HepG2 (cell line): ENCODE measurements at regions not wholly inside any gene's neighbourhood (a gene's known extent, or its start where the extent isn't known, plus 50 kb on each side); places are given as distances from the start of the nearest gene placed in this dataset.

Experiments
- ATAC-seq: fragments of 200-7000 bp; cut with Tn5 transposase; 3 replicates; pipeline ENCODE4 v1.9.1; 2020; ENCODE audit warnings: mild to moderate bottlenecking, moderate library complexity
- BruUV-seq: library from RNA; stranded (reverse); fragments of 400-500 nt; replicated peaks from 2 replicates; lab custom pipeline; 2021; lab: Mats Ljungman, UMichigan
- CTCF ChIA-PET: fragments of 300-600 bp; formaldehyde crosslinking; extraction: SDS; loops from one replicate; lab custom pipeline; 2021; ENCODE audit warnings: low total read pairs, inconsistent platforms, low intra/inter-chr PET ratio; lab: Yijun Ruan, JAX
- POLR2A ChIA-PET: fragments of 350-600 bp; sonication (Branson Sonifier 250); formaldehyde crosslinking; loops from one replicate; lab custom pipeline; 2020; ENCODE audit warnings: antibody characterized with exemption, inconsistent platforms; lab: Yijun Ruan, JAX
- DNase-seq: peaks from one replicate; pipeline ENCODE4 v3.0.0-alpha.2; 2015; ENCODE audit warnings: low spot score
- FAIRE-seq: peaks from 3 replicates; lab custom pipeline; 2011; peaks lifted over from hg19 to GRCh38; lab: Jason Lieb, UNC
- H2AFZ ChIP-seq: one replicate; pipeline ENCODE4 v1.6.1; 2011; ENCODE audit warnings: low read length, inconsistent platforms
- H3K27ac ChIP-seq: fragments of 300-600 bp; 3 replicates; pipeline ENCODE4 v1.8.0; 2011; ENCODE audit warnings: mixed run types, mild to moderate bottlenecking, mixed read lengths, low read length, inconsistent platforms; ENCODE audit not compliant: insufficient read depth; ENCODE audit errors: extremely low read length
- H3K27me3 ChIP-seq, 2 experiments: fragments of 200-600 bp in 1 of 2; 2 replicates in 1 of 2; 3 replicates in 1 of 2; pipeline versions ENCODE4 v1.6.0 to v1.8.0; 2011; ENCODE audit warnings: low read length in 2 of 2, mild to moderate bottlenecking in 2 of 2, moderate library complexity in 2 of 2, inconsistent platforms in 1 of 2; ENCODE audit not compliant: insufficient read depth in 2 of 2, control insufficient read depth in 1 of 2
- H3K36me3 ChIP-seq, 2 experiments: fragments of 200-600 bp in 1 of 2; replicated peaks in 1 of 2; 2 replicates in 1 of 2; 3 replicates in 1 of 2; pipeline versions ENCODE4 v1.5.1 to v1.8.0; 2011; ENCODE audit warnings: low read length in 2 of 2, inconsistent platforms in 1 of 2; ENCODE audit not compliant: insufficient read depth in 2 of 2, control insufficient read depth in 1 of 2
- H3K4me1 ChIP-seq: 2 replicates; pipeline ENCODE4 v1.5.1; 2012; ENCODE audit warnings: low read length, inconsistent platforms; ENCODE audit not compliant: insufficient read depth
- H3K4me2 ChIP-seq: 2 replicates; pipeline ENCODE4 v1.6.0; 2011; ENCODE audit warnings: low read depth, low read length, inconsistent platforms
- H3K4me3 ChIP-seq, 3 experiments: fragments of 200-600 bp in 1 of 3; sonication (generic), shearing (Covaris generic) in 1 of 3; replicated peaks in 1 of 3; 2 replicates each; pipeline ENCODE4 v1.5.1; 2011 to 2016; ENCODE audit warnings: low read length in 3 of 3, inconsistent platforms in 2 of 3, low read depth in 2 of 3, mild to moderate bottlenecking in 2 of 3, control low read depth in 1 of 3, mixed read lengths in 1 of 3; ENCODE audit not compliant: insufficient read depth in 1 of 3
- H3K79me2 ChIP-seq: one replicate; pipeline ENCODE4 v1.6.1; 2011; ENCODE audit warnings: low read length, inconsistent platforms; ENCODE audit not compliant: insufficient read depth
- H3K9ac ChIP-seq: 2 replicates; pipeline ENCODE4 v1.6.0; 2011; ENCODE audit warnings: mild to moderate bottlenecking, low read depth, low read length, inconsistent platforms; ENCODE audit not compliant: insufficient read depth
- H3K9me3 ChIP-seq: 2 replicates; pipeline ENCODE4 v1.5.1; 2012; ENCODE audit warnings: mild to moderate bottlenecking, low read length
- H4K20me1 ChIP-seq: 2 replicates; pipeline ENCODE4 v1.6.0; 2011; ENCODE audit warnings: inconsistent platforms, mild to moderate bottlenecking, low read length, moderate library complexity; ENCODE audit not compliant: insufficient read depth
- ATRX ChIP-seq: sonication (generic); formaldehyde crosslinking; IDR thresholded peaks from 2 replicates; pipeline ENCODE4 v1.4.0; 2020; ENCODE audit warnings: missing genetic modification reagents, borderline replicate concordance
- KAT8 ChIP-seq: IDR thresholded peaks from 2 replicates; pipeline ENCODE4 v1.6.1; 2016; ENCODE audit warnings: missing genetic modification reagents, missing compliant biosample characterization
- PHF8 ChIP-seq: sonication (generic); formaldehyde crosslinking; IDR thresholded peaks from 2 replicates; pipeline ENCODE4 v1.5.0; 2020; ENCODE audit warnings: missing genetic modification reagents
- POLR2AphosphoS5 ChIP-seq: IDR thresholded peaks from 2 replicates; pipeline ENCODE4 v1.6.1; 2012; ENCODE audit warnings: low read depth, low read length
- REPIN1 ChIP-seq: sonication (generic); formaldehyde crosslinking; IDR thresholded peaks from 2 replicates; pipeline ENCODE4 v1.8.0; 2022; ENCODE audit warnings: missing genetic modification reagents, low read depth, mild to moderate bottlenecking, borderline replicate concordance
- SMAD3 ChIP-seq: sonication (generic); formaldehyde crosslinking; IDR thresholded peaks from 2 replicates; pipeline ENCODE4 v1.4.0; 2020; ENCODE audit warnings: missing genetic modification reagents
- SP140L ChIP-seq: sonication (generic); formaldehyde crosslinking; IDR thresholded peaks from 2 replicates; pipeline ENCODE4 v1.4.0; 2020; ENCODE audit warnings: missing genetic modification reagents, borderline replicate concordance
- ZNF10 ChIP-seq: sonication (generic); formaldehyde crosslinking; IDR thresholded peaks from 2 replicates; pipeline ENCODE4 v1.4.0; 2020; ENCODE audit warnings: mild to moderate bottlenecking, low read depth, missing genetic modification reagents, borderline replicate concordance
- ZNF20 ChIP-seq: sonication (generic); formaldehyde crosslinking; IDR thresholded peaks from 2 replicates; pipeline ENCODE4 v1.4.0; 2020; ENCODE audit warnings: mild to moderate bottlenecking, moderate library complexity, missing genetic modification reagents
- ZNF333 ChIP-seq: sonication (generic); formaldehyde crosslinking; IDR thresholded peaks from 2 replicates; pipeline ENCODE4 v1.4.0; 2020; ENCODE audit warnings: mild to moderate bottlenecking, missing genetic modification reagents, borderline replicate concordance
- ZNF33A ChIP-seq: sonication (generic); formaldehyde crosslinking; IDR thresholded peaks from 2 replicates; pipeline ENCODE4 v1.5.1; 2020; ENCODE audit warnings: missing genetic modification reagents, mild to moderate bottlenecking, moderate library complexity, borderline replicate concordance
- ZNF790 ChIP-seq: sonication (generic); formaldehyde crosslinking; IDR thresholded peaks from 2 replicates; pipeline ENCODE4 v1.8.0; 2022; ENCODE audit warnings: missing genetic modification reagents, mild to moderate bottlenecking, borderline replicate concordance
- WGBS: methylation state at CpG from one replicate; pipeline ENCODE4 v1.1.6; 2017; ENCODE audit warnings: low lambda C conversion rate; 5-methylcytosine and 5-hydroxymethylcytosine counted together
- in situ Hi-C: cut with HindIII; loops from 2 replicates; pipeline ENCODE4 v1.10.0; 2017; ENCODE audit warnings: low pct_unique_long_range_greater_than_20kb; ENCODE audit not compliant: extremely low pct_ligation_motif_present
- intact Hi-C: fragments of 100-400 bp; cut with micrococcal nuclease; formaldehyde crosslinking; loops from one replicate; pipeline ENCODE4 v1.10.0; 2022; ENCODE audit not compliant: unreplicated experiment
- TF ChIP-seq, protein P1 (sequence below): IDR thresholded peaks from 2 replicates; pipeline ENCODE4 v1.4.0; 2020; ENCODE audit warnings: mild to moderate bottlenecking, missing genetic modification reagents
- TF ChIP-seq, protein P2 (sequence below): sonication (generic); formaldehyde crosslinking; IDR thresholded peaks from 2 replicates; pipeline ENCODE4 v1.4.0; 2020; ENCODE audit warnings: missing genetic modification reagents, borderline replicate concordance
- TF ChIP-seq, protein P3 (sequence below): sonication (generic); formaldehyde crosslinking; IDR thresholded peaks from 2 replicates; pipeline ENCODE4 v1.8.0; 2022; ENCODE audit warnings: missing genetic modification reagents, mild to moderate bottlenecking, borderline replicate concordance
- TF ChIP-seq, protein P4 (sequence below): IDR thresholded peaks from 2 replicates; pipeline ENCODE4 v1.6.1; 2016; ENCODE audit warnings: low read depth, borderline replicate concordance

DNA sequence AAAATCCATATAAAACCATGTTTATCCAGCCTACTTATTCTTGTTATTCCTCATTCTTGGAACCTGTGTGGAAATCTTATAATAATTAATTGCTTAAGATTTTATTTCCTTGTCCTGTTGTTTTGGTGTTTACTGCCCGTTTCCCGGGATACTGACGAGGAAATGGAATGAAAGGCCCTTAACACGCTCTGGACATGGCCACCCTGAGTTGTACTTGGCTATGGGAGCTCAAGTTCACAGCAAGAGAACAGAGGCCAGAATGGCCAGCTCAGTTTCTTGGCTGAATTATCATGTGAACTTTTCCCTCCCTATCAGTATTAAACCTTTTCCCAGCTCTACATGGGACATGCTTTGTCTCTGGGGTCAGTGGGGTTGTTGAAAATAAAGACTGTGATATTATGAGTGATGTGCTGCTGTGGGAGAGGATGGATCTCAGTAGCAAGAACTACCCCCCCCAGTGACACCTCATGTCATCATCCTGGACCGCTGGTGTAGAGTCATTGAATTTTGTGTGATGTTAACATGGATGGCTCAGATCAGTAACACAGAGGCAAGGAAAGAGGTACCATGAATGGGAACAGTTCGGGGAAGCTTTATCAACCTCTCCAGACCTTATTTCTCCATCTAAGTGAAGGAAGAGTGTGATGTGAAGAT is 87.0 kb upstream of the IGFBP3 start:
- H2AFZ ChIP-seq = no peak overlapping the region
- peaks cover 0 to 25% of the 10 kb centered on the region in 2 experiments; a peak in 3 of 5 replicates for H3K27me3 ChIP-seq
- in situ Hi-C loops (no loop called here), intact Hi-C loops (no loop called here)
- DNase-seq (no peak), FAIRE-seq (no peak), ATAC-seq (no peak)
- no peaks in the 10 kb centered on the region for H3K4me1 ChIP-seq
- CTCF ChIA-PET = no interaction called here
- H4K20me1 ChIP-seq = no peaks in the 10 kb centered on the region
- H3K9me3 ChIP-seq = no peaks in the 10 kb centered on the region
- TF ChIP-seq, protein P1, sequence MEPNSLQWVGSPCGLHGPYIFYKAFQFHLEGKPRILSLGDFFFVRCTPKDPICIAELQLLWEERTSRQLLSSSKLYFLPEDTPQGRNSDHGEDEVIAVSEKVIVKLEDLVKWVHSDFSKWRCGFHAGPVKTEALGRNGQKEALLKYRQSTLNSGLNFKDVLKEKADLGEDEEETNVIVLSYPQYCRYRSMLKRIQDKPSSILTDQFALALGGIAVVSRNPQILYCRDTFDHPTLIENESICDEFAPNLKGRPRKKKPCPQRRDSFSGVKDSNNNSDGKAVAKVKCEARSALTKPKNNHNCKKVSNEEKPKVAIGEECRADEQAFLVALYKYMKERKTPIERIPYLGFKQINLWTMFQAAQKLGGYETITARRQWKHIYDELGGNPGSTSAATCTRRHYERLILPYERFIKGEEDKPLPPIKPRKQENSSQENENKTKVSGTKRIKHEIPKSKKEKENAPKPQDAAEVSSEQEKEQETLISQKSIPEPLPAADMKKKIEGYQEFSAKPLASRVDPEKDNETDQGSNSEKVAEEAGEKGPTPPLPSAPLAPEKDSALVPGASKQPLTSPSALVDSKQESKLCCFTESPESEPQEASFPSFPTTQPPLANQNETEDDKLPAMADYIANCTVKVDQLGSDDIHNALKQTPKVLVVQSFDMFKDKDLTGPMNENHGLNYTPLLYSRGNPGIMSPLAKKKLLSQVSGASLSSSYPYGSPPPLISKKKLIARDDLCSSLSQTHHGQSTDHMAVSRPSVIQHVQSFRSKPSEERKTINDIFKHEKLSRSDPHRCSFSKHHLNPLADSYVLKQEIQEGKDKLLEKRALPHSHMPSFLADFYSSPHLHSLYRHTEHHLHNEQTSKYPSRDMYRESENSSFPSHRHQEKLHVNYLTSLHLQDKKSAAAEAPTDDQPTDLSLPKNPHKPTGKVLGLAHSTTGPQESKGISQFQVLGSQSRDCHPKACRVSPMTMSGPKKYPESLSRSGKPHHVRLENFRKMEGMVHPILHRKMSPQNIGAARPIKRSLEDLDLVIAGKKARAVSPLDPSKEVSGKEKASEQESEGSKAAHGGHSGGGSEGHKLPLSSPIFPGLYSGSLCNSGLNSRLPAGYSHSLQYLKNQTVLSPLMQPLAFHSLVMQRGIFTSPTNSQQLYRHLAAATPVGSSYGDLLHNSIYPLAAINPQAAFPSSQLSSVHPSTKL (CRISPR knock-in tag) = no peak
- TF ChIP-seq SMAD3 (CRISPR knock-in tag) = no peak
- TF ChIP-seq ZNF20 = no peak
- TF ChIP-seq, protein P2, sequence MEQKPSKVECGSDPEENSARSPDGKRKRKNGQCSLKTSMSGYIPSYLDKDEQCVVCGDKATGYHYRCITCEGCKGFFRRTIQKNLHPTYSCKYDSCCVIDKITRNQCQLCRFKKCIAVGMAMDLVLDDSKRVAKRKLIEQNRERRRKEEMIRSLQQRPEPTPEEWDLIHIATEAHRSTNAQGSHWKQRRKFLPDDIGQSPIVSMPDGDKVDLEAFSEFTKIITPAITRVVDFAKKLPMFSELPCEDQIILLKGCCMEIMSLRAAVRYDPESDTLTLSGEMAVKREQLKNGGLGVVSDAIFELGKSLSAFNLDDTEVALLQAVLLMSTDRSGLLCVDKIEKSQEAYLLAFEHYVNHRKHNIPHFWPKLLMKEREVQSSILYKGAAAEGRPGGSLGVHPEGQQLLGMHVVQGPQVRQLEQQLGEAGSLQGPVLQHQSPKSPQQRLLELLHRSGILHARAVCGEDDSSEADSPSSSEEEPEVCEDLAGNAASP (CRISPR knock-in tag) = no peak
- no peak for TF ChIP-seq ZNF333 (CRISPR knock-in tag)
- TF ChIP-seq SP140L (CRISPR knock-in tag) = no peak
- TF ChIP-seq ZNF10 (CRISPR knock-in tag) = no peak
- TF ChIP-seq, protein P3, sequence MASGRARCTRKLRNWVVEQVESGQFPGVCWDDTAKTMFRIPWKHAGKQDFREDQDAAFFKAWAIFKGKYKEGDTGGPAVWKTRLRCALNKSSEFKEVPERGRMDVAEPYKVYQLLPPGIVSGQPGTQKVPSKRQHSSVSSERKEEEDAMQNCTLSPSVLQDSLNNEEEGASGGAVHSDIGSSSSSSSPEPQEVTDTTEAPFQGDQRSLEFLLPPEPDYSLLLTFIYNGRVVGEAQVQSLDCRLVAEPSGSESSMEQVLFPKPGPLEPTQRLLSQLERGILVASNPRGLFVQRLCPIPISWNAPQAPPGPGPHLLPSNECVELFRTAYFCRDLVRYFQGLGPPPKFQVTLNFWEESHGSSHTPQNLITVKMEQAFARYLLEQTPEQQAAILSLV (CRISPR knock-in tag) = no peak
- no peak for TF ChIP-seq ZNF790 (CRISPR knock-in tag)
- no peak for TF ChIP-seq PHF8 (CRISPR knock-in tag)
- no peak for TF ChIP-seq ATRX (CRISPR knock-in tag)
- TF ChIP-seq, protein P4, sequence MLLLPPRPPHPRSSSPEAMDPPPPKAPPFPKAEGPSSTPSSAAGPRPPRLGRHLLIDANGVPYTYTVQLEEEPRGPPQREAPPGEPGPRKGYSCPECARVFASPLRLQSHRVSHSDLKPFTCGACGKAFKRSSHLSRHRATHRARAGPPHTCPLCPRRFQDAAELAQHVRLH (CRISPR knock-in tag) = no peak
- TF ChIP-seq KAT8 (CRISPR knock-in tag) = no peak
- TF ChIP-seq ZNF33A = no peak
- no peak for TF ChIP-seq POLR2AphosphoS5
- no peak for TF ChIP-seq REPIN1 (CRISPR knock-in tag)
- no TSS peak for BruUV-seq
- POLR2A ChIA-PET = no interaction called here
- H3K79me2 ChIP-seq = no peaks in the 10 kb centered on the region
- H3K4me2 ChIP-seq = no peak overlapping the region
- H3K9ac ChIP-seq = no peak overlapping the region
- 3% methylated on average over 6 of the region's 6 CpGs for WGBS
- no peak overlapping the region for H3K4me3 ChIP-seq
- no peaks in the 10 kb centered on the region for H3K36me3 ChIP-seq
- no peak overlapping the region for H3K27ac ChIP-seq
